Breast epithelium (tissue), 3 donors: ENCODE measurements at regions not wholly inside any gene's neighbourhood (a gene's known extent, or its start where the extent isn't known, plus 50 kb on each side); places are given as distances from the start of the nearest gene placed in this dataset.

ENCODE experiments used
- POLR2A ChIP-seq: fragments of 450-650 bp; IDR thresholded peaks from one replicate; pipeline ENCODE4 v1.6.1; 2016; ENCODE audit warnings: antibody characterized with exemption, mild to moderate bottlenecking, moderate library complexity
- TF ChIP-seq, protein P1 (sequence below), 3 donors: fragments of 450-650 bp; IDR thresholded peaks; one replicate each; pipeline ENCODE4 v1.5.1; 2016 to 2017; ENCODE audit warnings: antibody characterized with exemption in 3 of 3, mild to moderate bottlenecking in 3 of 3, moderate library complexity in 3 of 3

GRCh38 chr2:65957886-65958285, 477.0 kb upstream of the MEIS1 start:
- no peak for TF ChIP-seq POLR2A
- TF ChIP-seq, protein P1, sequence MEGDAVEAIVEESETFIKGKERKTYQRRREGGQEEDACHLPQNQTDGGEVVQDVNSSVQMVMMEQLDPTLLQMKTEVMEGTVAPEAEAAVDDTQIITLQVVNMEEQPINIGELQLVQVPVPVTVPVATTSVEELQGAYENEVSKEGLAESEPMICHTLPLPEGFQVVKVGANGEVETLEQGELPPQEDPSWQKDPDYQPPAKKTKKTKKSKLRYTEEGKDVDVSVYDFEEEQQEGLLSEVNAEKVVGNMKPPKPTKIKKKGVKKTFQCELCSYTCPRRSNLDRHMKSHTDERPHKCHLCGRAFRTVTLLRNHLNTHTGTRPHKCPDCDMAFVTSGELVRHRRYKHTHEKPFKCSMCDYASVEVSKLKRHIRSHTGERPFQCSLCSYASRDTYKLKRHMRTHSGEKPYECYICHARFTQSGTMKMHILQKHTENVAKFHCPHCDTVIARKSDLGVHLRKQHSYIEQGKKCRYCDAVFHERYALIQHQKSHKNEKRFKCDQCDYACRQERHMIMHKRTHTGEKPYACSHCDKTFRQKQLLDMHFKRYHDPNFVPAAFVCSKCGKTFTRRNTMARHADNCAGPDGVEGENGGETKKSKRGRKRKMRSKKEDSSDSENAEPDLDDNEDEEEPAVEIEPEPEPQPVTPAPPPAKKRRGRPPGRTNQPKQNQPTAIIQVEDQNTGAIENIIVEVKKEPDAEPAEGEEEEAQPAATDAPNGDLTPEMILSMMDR (IDR thresholded peaks at IDR 0.05): no peak
